ENCODE measurements at regions not wholly inside any gene's neighbourhood (a gene's known extent, or its start where the extent isn't known, plus 50 kb on each side); places are given as distances from the start of the nearest gene placed in this dataset.

- Histone ChIP-seq H3K9me3 (ENCODE audit: control insufficient read depth, insufficient read depth, low read length) (peaks cover 5% of the 10 kb centered on the region), H3K36me3 (ENCODE audit: insufficient read depth, low read length) (no peaks in the 10 kb centered on the region), H3K9ac (ENCODE audit: low read depth, low read length) (no peak overlapping the region), H3K4me1 (ENCODE audit: insufficient read depth, low read length) (no peaks in the 10 kb centered on the region)
These were observed 192.7 kb upstream of the IER5L start for GRCh38 chr9:129370770-129371169.

GRCh38 chr9:129368444-129368978 is 190.4 kb upstream of the IER5L start:
- Histone ChIP-seq H3K36me3 (ENCODE audit: insufficient read depth, low read length) (no peaks in the 10 kb centered on the region), H3K4me1 (ENCODE audit: insufficient read depth, low read length) (no peaks in the 10 kb centered on the region), H3K9me3 (ENCODE audit: control insufficient read depth, insufficient read depth, low read length) (peaks cover 5% of the 10 kb centered on the region), H3K9ac (ENCODE audit: low read depth, low read length) (no peak overlapping the region)

- H3K36me3 ChIP-seq (ENCODE audit: insufficient read depth, low read length) = no peaks in the 10 kb centered on the region
These were observed 189.2 kb upstream of the IER5L start for GRCh38 chr9:129367287-129367686.

GRCh38 chr9:129365196-129365595 is 187.1 kb upstream of the IER5L start:
- Histone ChIP-seq H3K36me3 (ENCODE audit: insufficient read depth, low read length) (no peaks in the 10 kb centered on the region), H3K4me1 (ENCODE audit: insufficient read depth, low read length) (no peaks in the 10 kb centered on the region; the same call in none of the 2 replicates), H3K9ac (ENCODE audit: low read depth, low read length) (no peak overlapping the region), H3K9me3 (ENCODE audit: control insufficient read depth, insufficient read depth, low read length) (peaks cover 5% of the 10 kb centered on the region)

More at GRCh38 chr9:129367287-129367686, 189.2 kb upstream of the IER5L start:
- Histone ChIP-seq H3K4me1 (ENCODE audit: insufficient read depth, low read length) (no peaks in the 10 kb centered on the region), H3K9me3 (ENCODE audit: control insufficient read depth, insufficient read depth, low read length) (peaks cover 5% of the 10 kb centered on the region), H3K9ac (ENCODE audit: low read depth, low read length) (no peak overlapping the region)

- Histone ChIP-seq H3K36me3 (ENCODE audit: insufficient read depth, low read length) (no peaks in the 10 kb centered on the region), H3K4me1 (ENCODE audit: insufficient read depth, low read length) (no peaks in the 10 kb centered on the region; the same call in none of the 2 replicates), H3K9ac (ENCODE audit: low read depth, low read length) (no peak overlapping the region), H3K9me3 (ENCODE audit: control insufficient read depth, insufficient read depth, low read length) (no peaks in the 10 kb centered on the region; the same call in 1 of the 2 replicates)
These were observed 185.3 kb upstream of the IER5L start for GRCh38 chr9:129363216-129363873.

- H3K9me3 ChIP-seq (ENCODE audit: control insufficient read depth, insufficient read depth, low read length) = no peaks in the 10 kb centered on the region
These were observed 184.4 kb upstream of the IER5L start for GRCh38 chr9:129362287-129363000.

GRCh38 chr9:129361196-129361595 is 183.1 kb upstream of the IER5L start:
- Histone ChIP-seq H3K4me1 (ENCODE audit: insufficient read depth, low read length) (no peaks in the 10 kb centered on the region; the same call in none of the 2 replicates), H3K36me3 (ENCODE audit: insufficient read depth, low read length) (no peaks in the 10 kb centered on the region), H3K9me3 (ENCODE audit: control insufficient read depth, insufficient read depth, low read length) (no peaks in the 10 kb centered on the region), H3K9ac (ENCODE audit: low read depth, low read length) (no peak overlapping the region)

More at GRCh38 chr9:129362287-129363000, 184.4 kb upstream of the IER5L start:
- H3K9ac ChIP-seq (ENCODE audit: low read depth, low read length) = no peak overlapping the region
- no peaks in the 10 kb centered on the region; the same call in none of the 2 replicates for H3K4me1 ChIP-seq (ENCODE audit: insufficient read depth, low read length)
- no peaks in the 10 kb centered on the region for H3K36me3 ChIP-seq (ENCODE audit: insufficient read depth, low read length)

GRCh38 chr9:129359916-129360536 is 182.0 kb upstream of the IER5L start:
- Histone ChIP-seq H3K4me1 (ENCODE audit: insufficient read depth, low read length) (no peaks in the 10 kb centered on the region; the same call in none of the 2 replicates), H3K9me3 (ENCODE audit: control insufficient read depth, insufficient read depth, low read length) (peaks cover 3% of the 10 kb centered on the region; the same call in 1 of the 2 replicates), H3K36me3 (ENCODE audit: insufficient read depth, low read length) (no peaks in the 10 kb centered on the region), H3K9ac (ENCODE audit: low read depth, low read length) (no peak overlapping the region)

- Histone ChIP-seq H3K4me1 (ENCODE audit: insufficient read depth, low read length) (no peaks in the 10 kb centered on the region; the same call in none of the 2 replicates), H3K9ac (ENCODE audit: low read depth, low read length) (no peak overlapping the region), H3K9me3 (ENCODE audit: control insufficient read depth, insufficient read depth, low read length) (peaks cover 3% of the 10 kb centered on the region; the same call in 1 of the 2 replicates), H3K36me3 (ENCODE audit: insufficient read depth, low read length) (no peaks in the 10 kb centered on the region)
These were observed 181.2 kb upstream of the IER5L start for GRCh38 chr9:129359162-129359811.

GRCh38 chr9:129358621-129359154 is 180.6 kb upstream of the IER5L start:
- H3K9me3 ChIP-seq (ENCODE audit: control insufficient read depth, insufficient read depth, low read length) = peaks cover 3% of the 10 kb centered on the region; the same call in 1 of the 2 replicates
- H3K36me3 ChIP-seq (ENCODE audit: insufficient read depth, low read length) = no peaks in the 10 kb centered on the region
- H3K9ac ChIP-seq (ENCODE audit: low read depth, low read length) = no peak overlapping the region
- no peaks in the 10 kb centered on the region; the same call in none of the 2 replicates for H3K4me1 ChIP-seq (ENCODE audit: insufficient read depth, low read length)

- Histone ChIP-seq H3K9ac (ENCODE audit: low read depth, low read length) (no peak overlapping the region), H3K36me3 (ENCODE audit: insufficient read depth, low read length) (no peaks in the 10 kb centered on the region), H3K4me1 (ENCODE audit: insufficient read depth, low read length) (no peaks in the 10 kb centered on the region; the same call in none of the 2 replicates), H3K9me3 (ENCODE audit: control insufficient read depth, insufficient read depth, low read length) (peaks cover 3% of the 10 kb centered on the region; the same call in 1 of the 2 replicates)
These were observed 179.7 kb upstream of the IER5L start for GRCh38 chr9:129357773-129358245.

GRCh38 chr9:129356871-129357772 is 179.1 kb upstream of the IER5L start:
- H3K4me1 ChIP-seq (ENCODE audit: insufficient read depth, low read length) = no peaks in the 10 kb centered on the region; the same call in none of the 2 replicates
- no peaks in the 10 kb centered on the region for H3K36me3 ChIP-seq (ENCODE audit: insufficient read depth, low read length)
- H3K9me3 ChIP-seq (ENCODE audit: control insufficient read depth, insufficient read depth, low read length) = peaks cover 3% of the 10 kb centered on the region; the same call in 1 of the 2 replicates
- no peak overlapping the region for H3K9ac ChIP-seq (ENCODE audit: low read depth, low read length)

- H3K4me1 ChIP-seq (ENCODE audit: insufficient read depth, low read length) = peaks cover under 1% of the 10 kb centered on the region; the same call in 1 of the 2 replicates
- no peak overlapping the region for H3K9ac ChIP-seq (ENCODE audit: low read depth, low read length)
- peaks cover 3% of the 10 kb centered on the region; the same call in 1 of the 2 replicates for H3K9me3 ChIP-seq (ENCODE audit: control insufficient read depth, insufficient read depth, low read length)
- no peaks in the 10 kb centered on the region for H3K36me3 ChIP-seq (ENCODE audit: insufficient read depth, low read length)
These were observed 177.6 kb upstream of the IER5L start for GRCh38 chr9:129355631-129356030.

Data from ES-I3 (cell line).